H1 (cell line): ENCODE measurements at regions not wholly inside any gene's neighbourhood (a gene's known extent, or its start where the extent isn't known, plus 50 kb on each side); places are given as distances from the start of the nearest gene placed in this dataset.

Source experiments
- CHD7 ChIP-seq: fragments of 300-600 bp; sonication (generic); IDR thresholded peaks from 2 replicates; pipeline ENCODE4 v1.7.1; 2012; ENCODE audit warnings: low read length, moderate library complexity, mild to moderate bottlenecking, inconsistent platforms; ENCODE audit not compliant: insufficient replicate concordance
- EP300 ChIP-seq, 2 experiments: IDR thresholded peaks; 1 replicate in 1 of 2; 2 replicates in 1 of 2; pipeline ENCODE4 v1.6.1; 2011 to 2012; ENCODE audit warnings: low read depth in 2 of 2, low read length in 2 of 2, mild to moderate bottlenecking in 2 of 2, borderline replicate concordance in 1 of 2, inconsistent platforms in 1 of 2, moderate library complexity in 1 of 2
- PHF8 ChIP-seq: fragments of 200-600 bp; sonication (generic); conservative IDR thresholded peaks from 2 replicates; pipeline ENCODE4 v1.7.1; 2012; ENCODE audit warnings: low read depth, mild to moderate bottlenecking, inconsistent platforms, low read length, moderate library complexity
- ZNF274 ChIP-seq: IDR thresholded peaks from 2 replicates; pipeline ENCODE4 v1.7.0; 2012; ENCODE audit warnings: low read length, borderline replicate concordance; ENCODE audit errors: extremely low read depth

GRCh38 chr10:9126728-9127127 is 1072.2 kb downstream of the GATA3 start (continued):
- TF ChIP-seq CHD7 (no peak), ZNF274 (no peak), EP300 (IDR thresholded peaks at IDR 0.05; ENCODE audit: borderline replicate concordance in 1 of 2, low read depth in 2 of 2, low read length in 2 of 2) (no peak), PHF8 (no peak)
- TF ChIP-seq, all 59 proteins: peak for 0
